Tibial nerve (tissue), 4 donors: ENCODE measurements at regions not wholly inside any gene's neighbourhood (a gene's known extent, or its start where the extent isn't known, plus 50 kb on each side); places are given as distances from the start of the nearest gene placed in this dataset.

Experiments
- CTCF ChIP-seq, 5 experiments: fragments of 200-600 bp in 3 of 5; fragments of 450-650 bp in 2 of 5; sonication (generic) in 3 of 5; IDR thresholded peaks; one replicate each; pipeline ENCODE4 v1.5.1; 2016 to 2019; ENCODE audit warnings: antibody characterized with exemption in 5 of 5, mild to moderate bottlenecking in 3 of 5, moderate library complexity in 2 of 5
- EP300 ChIP-seq, 2 donors: sonication (generic); formaldehyde crosslinking; IDR thresholded peaks; one replicate each; pipeline ENCODE4 v1.6.1; 2017; ENCODE audit warnings: antibody characterized with exemption in 2 of 2, mild to moderate bottlenecking in 1 of 2
- POLR2A ChIP-seq, 2 donors: fragments of 450-650 bp; IDR thresholded peaks; one replicate each; pipeline ENCODE4 v1.6.1; 2017; ENCODE audit warnings: antibody characterized with exemption in 2 of 2, mild to moderate bottlenecking in 2 of 2, moderate library complexity in 2 of 2

- TF ChIP-seq CTCF (IDR thresholded peaks at IDR 0.05) (no peak), POLR2A (IDR thresholded peaks at IDR 0.05) (no peak), EP300 (IDR thresholded peaks at IDR 0.05) (no peak)
Observed at GRCh38 chr18:61172624-61173023, 160.6 kb upstream of the CDH20 start.
